Left lung (tissue), 4 donors: ENCODE measurements at regions not wholly inside any gene's neighbourhood (a gene's known extent, or its start where the extent isn't known, plus 50 kb on each side); places are given as distances from the start of the nearest gene placed in this dataset.

Source experiments
- ATAC-seq: fragments of 200-7000 bp; cut with Tn5 transposase; one replicate; pipeline ENCODE4 v1.9.1; 2020; ENCODE audit warnings: moderate library complexity
- DNase-seq, 4 donors: peaks; one replicate each; pipeline ENCODE4 v3.0.0-alpha.2; 2013 to 2020
- H3K27ac ChIP-seq, 2 donors: fragments of 200-600 bp; sonication (generic) in 1 of 2; one replicate each; pipeline versions ENCODE4 v1.5.0 to v1.8.0; 2020 to 2021
- H3K27me3 ChIP-seq, 2 donors: fragments of 200-600 bp; sonication (generic) in 1 of 2; one replicate each; pipeline versions ENCODE4 v1.5.0 to v1.8.0; 2020 to 2021
- H3K36me3 ChIP-seq, 2 donors: fragments of 200-600 bp; sonication (generic) in 1 of 2; one replicate each; pipeline versions ENCODE4 v1.5.0 to v1.8.0; 2020 to 2021
- H3K4me1 ChIP-seq, 2 donors: fragments of 200-600 bp; one replicate each; pipeline ENCODE4 v1.8.0; 2021
- H3K4me3 ChIP-seq, 2 donors: fragments of 200-600 bp; sonication (generic) in 1 of 2; one replicate each; pipeline versions ENCODE4 v1.5.0 to v1.8.0; 2020 to 2021; ENCODE audit warnings: mild to moderate bottlenecking in 1 of 2
- H3K9me3 ChIP-seq, 2 donors: fragments of 200-600 bp; sonication (generic) in 1 of 2; one replicate each; pipeline versions ENCODE4 v1.5.0 to v1.8.0; 2020 to 2021
- CTCF ChIP-seq, 2 donors: fragments of 200-600 bp; sonication (generic) in 1 of 2; IDR thresholded peaks; one replicate each; pipeline versions ENCODE4 v1.5.0 to v1.8.0; 2021; ENCODE audit warnings: antibody characterized with exemption in 2 of 2
- intact Hi-C, 2 donors: fragments of 100-400 bp; cut with DNase I; formaldehyde crosslinking; loops; one replicate each; pipeline versions ENCODE4 v1.11.2 to v1.14.2; 2022
- donor health status: DM: no; HTN: yes; CAD: no.
- donor health status: DM: no; HTN: no; CAD: no.

GRCh38 chr2:60221098-60221497 lies 332.4 kb downstream of the BCL11A start:
- TF ChIP-seq CTCF (IDR thresholded peaks at IDR 0.05), result no peak
- H3K9me3 ChIP-seq, result no peaks in the 10 kb centered on the region
- no peak overlapping the region for H3K27ac ChIP-seq
- H3K27me3 ChIP-seq, result no peaks in the 10 kb centered on the region
- no peak for DNase-seq
- no peak overlapping the region for H3K4me3 ChIP-seq
- no peaks in the 10 kb centered on the region for H3K36me3 ChIP-seq
- no peak for ATAC-seq
- H3K4me1 ChIP-seq, result no peaks in the 10 kb centered on the region
- intact Hi-C loops, result no loop called here

- H3K4me1 ChIP-seq, result no peaks in the 10 kb centered on the region
- H3K4me3 ChIP-seq, result no peak overlapping the region
- H3K9me3 ChIP-seq, result no peaks in the 10 kb centered on the region
- ATAC-seq (no peak), DNase-seq (no peak)
- no peaks in the 10 kb centered on the region for H3K36me3 ChIP-seq
- intact Hi-C loops, result no loop called here
- no peak overlapping the region for H3K27ac ChIP-seq
- TF ChIP-seq CTCF (IDR thresholded peaks at IDR 0.05), result no peak
- H3K27me3 ChIP-seq, result no peaks in the 10 kb centered on the region
These were observed 333.9 kb downstream of the BCL11A start for GRCh38 chr2:60219536-60219935.

GRCh38 chr2:60216452-60216995 lies 336.9 kb downstream of the BCL11A start:
- no peak for TF ChIP-seq CTCF (IDR thresholded peaks at IDR 0.05)
- peaks cover 6 to 10% of the 10 kb centered on the region in 2 donors for H3K4me1 ChIP-seq
- DNase-seq (no peak), ATAC-seq (peak; percentile 75)
- no peaks in the 10 kb centered on the region for H3K36me3 ChIP-seq
- intact Hi-C loops, result no loop called here
- H3K27ac ChIP-seq, result no peak overlapping the region
- no peak overlapping the region for H3K4me3 ChIP-seq
- H3K9me3 ChIP-seq, result no peaks in the 10 kb centered on the region
- H3K27me3 ChIP-seq, result no peaks in the 10 kb centered on the region

- H3K4me1 ChIP-seq, result peaks cover 6 to 10% of the 10 kb centered on the region in 2 donors
- H3K27ac ChIP-seq, result no peak overlapping the region
- DNase-seq (peak in 2 of 4 donors; percentile 12 to 28), ATAC-seq (no peak)
- H3K4me3 ChIP-seq, result no peak overlapping the region
- H3K36me3 ChIP-seq, result no peaks in the 10 kb centered on the region
- no peaks in the 10 kb centered on the region for H3K9me3 ChIP-seq
- intact Hi-C loops, result no loop called here
- no peak for TF ChIP-seq CTCF (IDR thresholded peaks at IDR 0.05)
- no peaks in the 10 kb centered on the region for H3K27me3 ChIP-seq
These were observed 338.0 kb downstream of the BCL11A start for GRCh38 chr2:60215386-60215901.

- DNase-seq, result no peak
- Histone ChIP-seq H3K9me3 (no peaks in the 10 kb centered on the region), H3K27ac (no peak overlapping the region), H3K36me3 (no peaks in the 10 kb centered on the region), H3K4me3 (no peak overlapping the region), H3K4me1 (peaks cover 6 to 10% of the 10 kb centered on the region in 2 donors), H3K27me3 (no peaks in the 10 kb centered on the region)
- TF ChIP-seq CTCF (IDR thresholded peaks at IDR 0.05), result no peak
- ATAC-seq, result no peak
- intact Hi-C loops, result no loop called here
These were observed 338.9 kb downstream of the BCL11A start for GRCh38 chr2:60214626-60214875.
